HG02981 (cell line): ENCODE measurements at regions not wholly inside any gene's neighbourhood (a gene's known extent, or its start where the extent isn't known, plus 50 kb on each side); places are given as distances from the start of the nearest gene placed in this dataset.
"Not testable (repeated sequence)": the region's sequence is repeated elsewhere in the genome, so short reads cannot be mapped to it uniquely, and the experiment has no call there.

Source experiments
- ATAC-seq: cut with Tn5 transposase; IDR thresholded peaks from one replicate; pipeline ENCODE4 v1.9.1; 2021; ENCODE audit warnings: mild to moderate bottlenecking, moderate library complexity; ENCODE audit not compliant: unreplicated experiment

DNA sequence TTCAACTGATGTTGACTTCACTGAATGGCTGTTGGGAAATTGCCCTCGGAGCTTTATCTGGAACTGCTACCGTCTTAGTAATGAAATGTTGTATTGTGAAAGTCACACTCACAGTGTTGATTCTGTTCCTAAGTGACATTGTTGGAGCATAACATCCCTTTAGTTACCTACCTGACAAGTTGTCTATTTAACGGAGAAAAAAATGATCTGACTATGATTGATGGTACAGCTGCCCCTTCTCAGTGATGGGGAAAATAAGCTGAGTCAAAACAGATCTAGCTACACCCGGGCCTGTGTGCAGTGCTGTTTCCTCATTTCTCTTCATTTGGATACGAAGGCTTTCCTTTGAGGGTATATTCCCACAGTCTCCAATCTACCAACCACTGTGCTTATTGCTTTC, 472.3 kb upstream of the BRINP3 start:
- no peak for ATAC-seq

DNA sequence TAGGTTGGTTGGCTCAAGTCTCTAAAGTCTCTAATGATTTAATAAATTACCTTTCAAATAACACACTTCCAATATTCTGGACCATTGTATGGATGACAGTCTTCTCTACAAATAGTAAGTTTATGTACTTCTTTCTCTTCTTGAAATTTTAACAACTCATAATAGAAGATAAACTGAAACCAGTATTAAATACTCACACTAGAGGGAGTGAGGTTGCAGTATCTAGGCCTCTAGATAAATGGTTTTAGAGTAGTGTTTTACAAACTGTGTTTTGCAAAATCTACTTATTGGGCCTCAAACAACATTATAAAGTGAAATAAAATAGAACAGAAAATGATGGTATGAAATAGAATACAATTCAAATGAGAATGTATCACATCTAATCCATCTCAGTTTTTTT, 479.9 kb upstream of the BRINP3 start:
- no peak for ATAC-seq

DNA sequence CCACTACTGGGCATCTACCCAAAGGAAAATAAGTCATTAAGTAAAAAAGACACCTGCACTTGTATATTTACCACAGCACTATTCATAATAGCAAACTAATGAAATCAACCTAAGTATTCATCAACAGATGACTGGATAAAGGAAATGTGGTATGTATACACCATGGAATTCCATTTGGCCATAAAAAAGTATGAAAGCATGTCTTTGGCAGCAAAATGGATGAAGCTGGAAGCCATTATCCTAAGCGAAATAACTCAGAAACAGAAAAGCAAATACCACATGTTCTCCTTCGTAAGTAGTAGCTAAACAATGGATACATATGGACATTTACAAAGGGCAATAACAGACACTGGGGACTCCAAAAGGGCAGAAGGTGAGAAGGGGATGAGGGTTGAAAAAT, 485.7 kb upstream of the BRINP3 start:
- ATAC-seq: no peak

DNA sequence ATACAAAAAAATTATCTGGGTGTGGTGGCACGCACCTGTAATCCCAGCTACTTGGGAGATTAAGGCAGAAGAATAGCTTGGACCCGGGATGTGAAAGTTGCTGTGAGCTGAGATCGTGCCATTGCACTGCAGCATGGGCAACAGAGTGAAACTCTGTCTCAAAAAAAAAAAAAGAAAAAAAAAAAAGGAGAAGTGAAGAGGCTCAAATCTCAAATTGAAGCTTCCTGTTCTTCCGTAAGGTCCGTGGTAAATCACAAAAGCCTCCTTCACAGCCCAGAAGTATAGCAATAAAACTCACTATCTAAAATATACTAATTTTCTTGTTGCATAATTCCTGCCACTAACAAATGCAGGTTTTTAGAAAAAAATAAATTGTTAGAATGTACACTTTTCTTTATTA, 498.2 kb upstream of the BRINP3 start:
- no peak for ATAC-seq

DNA sequence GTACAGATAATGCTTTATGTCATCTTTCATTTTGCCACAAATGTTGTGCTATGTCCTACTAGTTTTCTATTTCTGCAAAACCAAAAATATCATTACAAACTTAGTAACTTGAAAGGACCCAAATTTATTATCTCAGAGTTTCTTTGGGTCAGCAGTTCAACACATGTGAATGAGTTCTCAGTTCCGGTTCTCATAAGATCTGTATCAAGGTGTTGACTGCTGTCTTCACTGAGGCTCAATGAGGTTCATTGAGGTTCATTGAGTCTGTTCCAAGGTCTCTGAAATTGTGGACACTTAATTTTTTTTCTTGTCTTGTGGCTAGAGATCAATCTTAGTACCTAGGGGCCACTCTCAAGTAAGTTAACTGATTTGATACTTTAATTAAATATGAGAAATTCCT, 525.1 kb upstream of the BRINP3 start:
- no peak for ATAC-seq

DNA sequence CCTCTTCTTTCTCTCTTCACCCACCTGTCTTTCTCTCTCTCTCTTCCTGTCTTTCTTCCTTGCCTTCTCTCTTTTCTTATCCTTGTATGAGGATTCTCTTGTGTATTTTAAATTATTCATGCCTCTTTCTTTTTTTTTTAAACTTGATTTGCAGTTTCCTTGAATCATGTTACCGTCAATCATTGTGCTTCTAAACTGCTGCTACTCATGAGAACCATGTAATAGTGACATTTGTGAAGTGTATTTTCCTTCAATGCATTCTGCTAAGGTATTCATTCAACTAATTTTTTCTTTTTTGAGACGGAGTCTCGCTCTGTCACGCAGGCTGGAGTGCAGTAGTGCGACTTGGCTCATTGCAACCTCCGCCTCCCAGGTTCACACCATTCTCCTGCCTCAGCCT, 539.1 kb upstream of the BRINP3 start:
- ATAC-seq: no peak

DNA sequence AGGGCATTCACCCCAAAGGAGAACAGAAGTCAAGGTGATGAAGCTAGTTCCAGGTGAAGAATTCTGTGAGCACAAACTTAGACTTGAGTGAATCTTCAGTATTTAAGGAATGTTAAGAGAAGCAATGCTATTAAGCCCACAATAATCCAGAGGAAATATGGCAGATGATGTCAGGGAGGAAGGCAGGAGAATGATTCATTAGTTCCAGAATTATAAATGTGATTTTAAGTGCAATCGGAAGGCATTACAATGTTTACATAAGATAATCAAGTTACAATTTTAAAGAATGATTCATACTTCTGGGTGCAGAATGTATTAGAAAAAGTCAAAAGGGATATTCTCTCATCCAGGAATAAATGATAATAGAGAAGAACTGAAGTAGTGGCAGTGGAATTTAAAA, 545.2 kb upstream of the BRINP3 start:
- no peak for ATAC-seq

DNA sequence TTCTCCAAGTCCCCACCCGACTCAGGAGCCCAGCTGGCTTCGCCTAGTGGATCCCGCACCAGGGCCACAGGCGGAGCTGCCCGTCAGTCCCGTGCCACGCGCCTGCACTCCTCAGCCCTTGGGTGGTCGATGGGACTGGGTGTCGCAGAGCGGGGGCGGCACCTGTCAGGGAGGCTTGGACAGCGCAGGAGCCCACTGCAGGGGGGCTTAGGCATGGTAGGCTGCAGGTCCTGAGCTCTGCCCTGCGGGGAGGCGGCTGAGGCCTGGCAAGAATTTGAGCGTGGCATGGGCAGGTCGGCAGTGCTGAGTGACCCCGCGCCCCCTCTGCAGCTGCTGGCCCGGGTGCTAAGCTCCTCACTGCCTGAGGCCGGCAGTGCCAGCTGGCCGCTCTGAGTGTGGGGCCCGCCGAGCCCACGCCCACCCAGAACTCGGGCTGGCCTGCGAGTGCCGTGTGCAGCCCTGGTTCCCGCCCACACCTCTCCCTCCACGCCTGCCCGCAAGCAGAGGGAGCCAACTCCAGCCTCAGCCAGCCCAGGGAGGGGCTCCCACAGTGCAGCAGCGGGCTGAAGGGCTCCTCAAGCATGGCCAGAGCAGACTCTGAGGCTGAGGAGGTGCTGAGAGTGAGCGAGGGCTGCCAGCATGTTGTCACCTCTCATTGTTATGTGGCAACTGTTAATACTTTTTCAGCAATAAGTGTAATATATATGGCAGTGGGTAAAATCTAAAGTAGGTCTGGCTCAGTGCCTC, 548.4 kb upstream of the BRINP3 start:
- ATAC-seq: no peak

DNA sequence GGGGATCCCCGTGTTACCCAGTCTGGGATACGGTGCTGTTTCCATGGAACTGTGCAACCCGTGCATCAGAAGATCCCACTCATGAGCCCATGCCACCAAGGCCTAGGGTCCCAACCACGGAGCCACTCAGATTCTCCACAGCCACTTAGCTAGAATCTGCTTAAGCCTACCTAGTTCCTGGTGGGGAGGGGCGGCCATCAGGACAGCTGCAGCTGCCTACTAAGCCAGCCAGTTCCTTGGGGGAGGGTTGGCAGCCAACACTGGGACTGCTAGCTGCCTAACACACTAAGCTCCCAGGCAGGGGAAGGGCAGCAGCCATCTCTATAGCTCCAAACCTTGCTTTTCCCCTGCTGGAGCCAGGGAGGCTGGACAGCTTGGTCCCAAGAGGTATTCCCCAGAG, 549.2 kb upstream of the BRINP3 start:
- no peak for ATAC-seq

DNA sequence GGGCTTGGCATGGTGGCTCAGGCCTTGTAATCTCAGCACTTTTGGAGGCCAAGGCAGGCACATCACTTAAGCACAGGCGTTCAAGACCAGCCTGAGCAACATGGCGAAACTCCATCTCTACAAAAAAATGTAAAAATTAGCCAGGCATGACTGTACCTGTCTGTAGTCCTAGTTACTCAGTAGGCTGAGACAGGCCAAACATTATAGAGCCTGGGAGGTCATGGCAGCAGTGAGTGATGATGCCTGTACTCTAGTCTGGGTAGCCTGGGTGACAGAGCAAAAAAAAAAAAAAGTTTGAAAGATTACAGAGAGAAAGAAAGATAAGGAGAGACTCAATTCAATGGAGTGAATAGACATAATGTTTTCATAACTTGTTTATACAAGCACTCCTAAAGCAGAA, 556.5 kb upstream of the BRINP3 start:
- no peak for ATAC-seq

DNA sequence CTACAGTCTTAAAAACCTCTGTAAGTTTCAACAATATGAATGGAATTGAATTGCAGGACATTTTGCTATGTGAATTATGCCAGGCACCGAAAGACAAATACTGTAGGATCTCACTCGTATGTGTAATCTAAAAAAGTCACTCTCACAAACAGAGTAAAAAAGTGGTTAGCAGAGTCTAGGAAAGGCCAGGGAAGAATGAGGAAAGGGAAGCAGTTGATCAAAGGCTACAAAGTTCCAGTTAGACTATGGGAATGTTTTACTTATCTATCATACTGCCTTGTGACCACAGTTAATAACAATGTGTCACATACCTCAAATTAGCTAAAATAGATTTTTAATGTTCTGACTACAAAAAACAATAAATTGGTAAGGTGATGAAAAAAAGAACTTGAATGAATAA, 565.4 kb upstream of the BRINP3 start:
- no peak for ATAC-seq

DNA sequence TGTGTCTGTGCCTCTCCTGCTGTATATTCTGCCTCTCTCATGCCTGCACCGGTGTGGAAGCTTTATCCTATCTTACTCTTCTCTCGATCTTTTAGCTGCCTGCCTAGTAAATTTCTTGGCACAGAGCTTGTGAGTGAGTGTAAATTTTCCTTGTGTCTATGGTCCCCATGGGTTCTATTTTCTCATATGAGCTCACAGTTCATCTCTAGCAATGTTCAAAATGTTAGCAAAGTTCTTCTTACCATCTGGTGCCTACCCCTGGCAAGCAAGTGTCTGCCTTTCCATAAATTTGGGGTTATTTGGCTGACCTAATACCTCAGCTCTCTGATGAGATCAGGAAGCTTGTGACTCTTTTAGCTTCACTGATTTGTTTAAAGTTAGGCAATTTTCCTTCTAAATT, 572.1 kb upstream of the BRINP3 start:
- ATAC-seq: no peak

DNA sequence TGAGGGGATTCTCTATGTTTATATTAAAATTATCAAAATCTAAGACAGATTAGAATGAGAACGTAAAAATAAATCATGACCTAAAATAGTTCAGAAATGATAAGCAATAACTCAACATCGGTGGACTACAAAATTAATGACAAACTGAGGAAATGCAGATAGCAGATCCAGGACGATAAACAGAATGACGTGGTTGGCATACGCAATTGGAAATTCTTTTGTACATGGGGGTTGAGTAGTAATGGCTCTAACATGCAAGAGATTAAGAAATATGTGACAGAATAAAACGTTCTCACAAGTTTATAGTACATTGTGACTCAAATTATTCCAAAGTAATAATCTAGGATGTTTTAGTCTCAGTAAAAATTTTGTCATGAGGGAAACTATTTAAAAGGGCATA, 575.2 kb upstream of the BRINP3 start:
- ATAC-seq: no peak

DNA sequence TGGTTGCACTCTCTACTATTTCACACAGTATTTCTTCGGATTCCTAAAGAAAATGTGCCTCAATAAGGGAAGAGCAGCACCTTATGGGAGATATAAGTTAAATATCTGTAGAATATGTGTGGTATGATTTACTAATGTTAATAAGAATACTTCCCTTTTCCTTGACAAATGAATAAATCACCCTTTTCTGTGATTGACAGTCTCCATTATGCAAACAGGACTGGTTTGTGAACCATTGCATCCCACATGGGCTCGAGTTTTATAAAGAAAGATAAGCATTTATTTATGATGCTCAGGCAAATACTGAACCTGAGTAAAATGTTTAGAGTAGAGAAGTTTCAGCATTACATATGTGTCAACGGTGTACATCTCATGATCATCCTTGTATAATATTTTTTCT, 587.7 kb upstream of the BRINP3 start:
- no peak for ATAC-seq

DNA sequence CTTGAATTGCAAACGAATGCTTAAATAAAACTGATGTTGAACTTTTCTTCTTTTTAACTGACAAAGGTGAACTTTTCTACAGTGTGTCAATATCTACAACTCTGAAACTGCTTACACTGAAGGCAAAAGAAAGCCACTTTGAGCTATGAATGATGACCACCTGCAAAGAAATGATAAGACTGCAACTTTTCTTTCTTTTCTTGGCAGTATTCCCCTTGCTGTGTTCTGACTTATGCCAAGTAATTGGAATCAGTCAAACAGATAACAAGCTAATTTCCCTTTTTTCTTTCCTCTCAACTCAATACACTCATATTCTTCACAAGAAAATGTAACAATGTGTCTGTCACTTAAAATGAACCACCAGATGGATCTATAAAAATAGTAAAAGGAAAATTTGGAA, 588.1 kb upstream of the BRINP3 start:
- ATAC-seq: no peak

DNA sequence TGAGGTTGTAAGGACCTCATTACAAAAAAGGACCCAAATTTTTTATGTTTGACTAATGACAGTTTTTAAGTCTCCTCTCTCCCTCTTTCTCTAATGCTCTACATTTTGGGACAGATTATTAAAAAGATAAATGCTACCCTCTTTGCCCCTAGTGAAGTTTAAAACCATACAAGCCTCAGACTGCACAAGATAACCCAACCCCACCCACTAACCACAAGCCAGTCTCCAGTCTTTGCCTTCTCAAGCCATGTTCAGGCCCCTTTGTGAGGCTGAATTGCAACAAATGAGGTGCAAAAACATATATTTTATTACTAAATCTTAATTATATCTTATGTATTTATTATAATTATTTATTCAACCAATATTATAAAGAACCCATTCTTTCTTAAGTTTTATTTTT, 597.2 kb upstream of the BRINP3 start:
- ATAC-seq: no peak

DNA sequence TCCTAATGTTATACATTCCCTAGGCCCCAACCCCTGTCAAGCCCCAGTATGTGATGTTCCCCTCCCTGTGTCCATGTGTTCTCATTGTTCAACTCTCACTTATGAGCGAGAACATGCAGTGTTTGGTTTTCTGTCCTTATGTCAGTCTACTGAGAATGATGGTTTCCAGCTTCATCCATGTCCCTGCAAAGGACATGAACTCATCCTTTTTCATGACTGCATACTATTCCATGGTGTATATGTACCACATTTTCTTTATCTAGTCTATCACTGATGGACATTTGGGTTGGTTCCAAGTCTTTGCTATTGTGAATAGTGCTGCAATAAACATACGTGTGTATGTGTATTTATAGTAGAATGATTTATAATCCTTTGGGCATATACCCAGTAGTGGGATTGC, 605.4 kb upstream of the BRINP3 start:
- ATAC-seq: not testable (repeated sequence)

DNA sequence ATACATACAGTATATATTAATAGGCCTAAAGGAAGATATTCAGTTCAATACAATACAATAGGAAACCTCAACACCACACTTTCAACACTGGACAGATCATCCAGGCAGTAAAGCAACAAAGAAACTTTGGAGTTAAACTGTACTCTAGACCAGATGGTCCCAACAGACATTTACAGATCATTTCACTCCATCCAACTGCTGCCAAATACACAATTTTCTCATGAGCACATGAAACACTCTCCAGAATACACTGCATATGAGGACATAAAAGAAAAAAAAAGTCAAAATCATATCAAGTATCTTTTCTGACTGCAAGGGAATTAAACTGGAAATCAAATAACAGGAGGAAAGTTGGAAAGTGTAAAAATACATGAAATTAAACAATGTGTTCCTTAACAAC, 607.5 kb upstream of the BRINP3 start:
- ATAC-seq: no peak

DNA sequence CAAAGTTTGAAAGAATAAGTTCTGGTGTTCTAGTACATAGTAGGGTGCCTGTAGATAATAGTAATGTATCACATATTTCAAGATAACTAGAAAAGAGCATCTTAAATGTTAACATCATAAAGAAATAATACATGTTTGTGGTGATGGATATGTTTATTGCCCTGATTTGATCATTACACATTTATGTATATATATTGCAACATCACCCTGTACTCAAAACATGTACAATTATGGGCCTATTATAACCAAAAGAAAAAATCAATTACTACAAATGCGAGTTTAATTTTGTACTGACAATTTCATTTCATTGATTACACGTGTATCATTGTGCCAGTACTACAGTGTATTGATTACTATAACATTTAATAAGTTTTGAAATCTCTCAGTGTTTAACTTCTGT, 609.2 kb upstream of the BRINP3 start:
- ATAC-seq: no peak

DNA sequence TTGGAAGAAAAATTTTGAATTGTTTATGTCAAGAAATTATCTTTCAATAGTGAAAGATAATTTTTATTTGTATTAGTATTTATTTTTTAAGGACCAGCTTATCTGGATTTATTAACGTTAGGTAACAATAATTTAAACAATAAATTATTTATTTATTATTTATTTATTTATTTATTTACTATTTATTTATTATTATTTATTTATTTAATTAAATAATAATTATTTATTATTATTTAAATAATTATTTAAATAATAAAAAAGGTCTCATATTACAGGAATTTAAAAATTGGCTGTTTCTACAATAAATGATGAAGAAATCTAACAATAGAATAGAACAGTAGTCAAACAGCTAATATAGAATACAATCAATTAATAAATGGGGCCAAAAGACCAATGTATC, 618.7 kb upstream of the BRINP3 start:
- ATAC-seq: no peak

DNA sequence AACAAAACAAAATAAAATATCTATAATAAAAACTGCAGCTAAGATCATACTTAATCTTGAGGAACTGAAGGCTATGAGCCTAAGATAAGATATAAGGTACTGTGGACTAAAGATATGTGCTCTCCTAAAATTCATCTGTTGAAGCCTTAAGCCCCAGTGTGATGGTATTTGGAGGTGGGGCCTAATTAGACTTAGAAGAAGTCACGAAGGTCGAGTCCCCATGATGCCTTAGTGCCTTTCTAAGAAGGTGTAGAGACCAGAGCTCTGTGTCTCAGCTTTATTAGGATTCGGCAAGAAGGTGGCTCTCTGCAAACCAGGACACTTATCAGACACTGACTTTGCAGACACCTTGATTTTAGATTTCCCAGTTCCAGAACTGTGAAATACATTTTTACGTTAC, 622.0 kb upstream of the BRINP3 start:
- ATAC-seq: no peak

DNA sequence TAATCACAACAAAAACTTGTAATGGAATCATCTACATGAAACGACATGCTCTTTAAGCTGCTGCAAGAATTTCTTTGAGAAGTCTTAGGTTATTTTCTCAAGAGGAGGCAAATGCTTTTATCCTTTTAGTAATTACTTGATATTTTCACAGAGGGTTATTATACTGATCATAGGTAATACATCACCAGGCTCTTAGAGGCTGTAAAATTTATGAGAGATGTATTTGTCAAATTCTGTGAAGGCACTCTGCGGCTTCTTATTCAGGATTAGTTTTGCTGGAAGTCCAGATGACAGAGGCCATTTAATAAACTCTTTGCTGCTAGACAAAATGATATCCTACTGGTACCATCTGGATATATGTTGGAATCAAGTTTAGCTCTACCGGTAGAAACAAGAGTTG, 624.3 kb upstream of the BRINP3 start:
- no peak for ATAC-seq

DNA sequence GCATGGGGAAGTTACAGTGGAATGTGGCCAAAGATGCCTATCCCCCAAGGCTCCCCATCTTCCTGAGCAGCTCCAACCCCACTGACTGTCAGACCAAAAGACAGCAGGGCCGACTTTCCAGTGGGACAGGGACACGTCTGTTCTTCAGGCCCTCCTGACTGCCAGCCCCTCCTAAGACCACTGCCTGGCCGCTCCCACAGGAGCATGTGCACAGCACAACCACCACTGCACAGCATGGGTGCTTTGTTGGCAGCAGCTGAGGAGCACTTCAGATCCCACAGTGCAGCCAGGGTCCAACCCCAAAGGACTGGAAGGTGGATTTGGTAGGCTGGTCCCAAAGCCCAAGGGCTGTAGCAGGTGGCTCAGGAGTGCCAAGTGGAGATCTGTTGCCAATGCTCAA, 648.3 kb upstream of the BRINP3 start:
- ATAC-seq: no peak
